Mammary epithelial cell (primary cell): ENCODE measurements at regions not wholly inside any gene's neighbourhood (a gene's known extent, or its start where the extent isn't known, plus 50 kb on each side); places are given as distances from the start of the nearest gene placed in this dataset.

Experiments
- CTCF ChIP-seq, 2 donors: IDR thresholded peaks in 1 of 2; conservative IDR thresholded peaks in 1 of 2; 2 replicates each; pipeline ENCODE4 v1.5.1; 2011 to 2012; ENCODE audit warnings: inconsistent platforms in 2 of 2, low read length in 2 of 2, mild to moderate bottlenecking in 2 of 2, control low read depth in 1 of 2, low read depth in 1 of 2; ENCODE audit not compliant: insufficient read depth in 1 of 2; ENCODE audit errors: extremely low read depth in 1 of 2
- EZH2 ChIP-seq: IDR thresholded peaks from 2 replicates; pipeline ENCODE4 v1.6.1; 2012; ENCODE audit warnings: low read length, inconsistent platforms, borderline replicate concordance

- no peak for TF ChIP-seq CTCF (conservative IDR thresholded peaks at IDR 0.05 in 1 of 2, IDR thresholded peaks at IDR 0.05 in 1 of 2; ENCODE audit: extremely low read depth in 1 of 2, insufficient read depth in 1 of 2, low read depth in 1 of 2, low read length in 2 of 2)
- TF ChIP-seq EZH2, result no peak
Measured at GRCh38 chr5:51632793-51633192, 249.5 kb downstream of the ISL1 start.
